ENCODE measurements at regions not wholly inside any gene's neighbourhood (a gene's known extent, or its start where the extent isn't known, plus 50 kb on each side); places are given as distances from the start of the nearest gene placed in this dataset.

DNA sequence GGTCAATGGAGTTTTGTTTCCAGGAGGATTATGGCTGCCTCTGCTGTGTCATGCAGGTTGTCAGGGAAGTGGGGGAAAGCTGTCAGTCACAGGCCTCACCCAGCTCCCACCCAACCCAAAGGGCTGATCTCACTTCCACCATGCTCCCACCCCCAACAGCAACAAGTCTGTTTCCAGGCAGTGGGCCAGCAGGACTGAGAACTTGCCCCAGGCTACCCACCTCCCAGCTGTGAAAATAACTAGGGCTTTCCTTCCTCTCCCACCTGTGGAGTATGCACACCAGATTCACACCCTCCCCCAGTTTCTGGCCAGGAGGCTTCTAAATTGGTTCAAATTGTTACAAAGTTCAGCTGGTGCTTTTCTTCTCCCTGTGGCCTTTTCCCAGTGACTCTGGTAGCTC lies 95.6 kb upstream of the ACVR1 start:
- no peaks in the 10 kb centered on the region for H3K36me3 ChIP-seq
- H3K27me3 ChIP-seq: no peaks in the 10 kb centered on the region
- no peak for TF ChIP-seq POLR2A (IDR thresholded peaks at IDR 0.05)
- no peak for TF ChIP-seq CTCF (IDR thresholded peaks at IDR 0.05)
- H3K4me3 ChIP-seq: no peak overlapping the region
- no peaks in the 10 kb centered on the region for H3K9me3 ChIP-seq
- H3K27ac ChIP-seq: no peak overlapping the region
- no peak for DNase-seq
- H3K4me1 ChIP-seq: no peaks in the 10 kb centered on the region

DNA sequence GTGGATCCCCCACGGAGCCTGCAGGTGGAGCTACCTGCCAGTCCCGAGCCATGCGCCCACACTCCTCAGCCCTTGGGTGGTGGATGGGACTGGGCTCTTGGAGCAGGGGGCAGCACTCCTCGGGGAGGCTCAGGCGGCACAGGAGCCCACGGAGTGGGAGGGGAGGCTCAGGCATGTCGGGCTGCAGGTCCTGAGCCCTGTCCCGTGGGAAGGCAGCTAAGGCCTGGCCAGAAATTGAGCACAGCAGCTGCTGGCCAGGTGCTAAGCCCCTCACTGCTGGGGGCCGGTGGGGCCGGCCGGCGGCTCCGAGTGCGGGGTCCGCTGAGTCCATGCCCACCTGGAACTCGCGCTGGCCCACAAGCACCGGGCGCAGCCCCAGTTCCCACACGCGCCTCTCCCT lies 91.7 kb upstream of the ACVR1 start:
- DNase-seq: no peak
- no peaks in the 10 kb centered on the region for H3K36me3 ChIP-seq
- H3K4me1 ChIP-seq: no peaks in the 10 kb centered on the region
- H3K9me3 ChIP-seq: no peaks in the 10 kb centered on the region
- no peak overlapping the region for H3K4me3 ChIP-seq
- no peak overlapping the region for H3K27ac ChIP-seq
- TF ChIP-seq CTCF (IDR thresholded peaks at IDR 0.05) (no peak), POLR2A (IDR thresholded peaks at IDR 0.05) (no peak)
- no peaks in the 10 kb centered on the region for H3K27me3 ChIP-seq

DNA sequence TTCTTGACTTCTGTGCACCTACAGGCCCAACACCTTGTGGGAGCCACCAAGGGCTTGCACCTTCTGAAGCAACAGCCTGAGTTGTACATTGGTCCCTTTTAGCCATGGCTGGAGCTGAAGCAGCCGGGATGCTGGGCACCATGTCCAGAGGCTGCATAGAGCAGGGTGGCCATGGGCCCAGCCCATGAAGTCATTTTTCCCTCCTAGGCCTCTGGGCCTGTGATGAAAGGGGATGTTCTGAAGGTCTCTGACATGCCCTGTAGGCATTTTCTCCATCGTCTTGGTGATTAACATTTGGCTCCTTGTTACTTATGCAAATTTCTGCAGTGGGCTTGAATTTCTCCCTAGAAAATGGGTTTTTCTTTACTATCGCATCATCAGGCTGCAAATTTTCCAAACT lies 83.1 kb upstream of the ACVR1 start:
- Histone ChIP-seq H3K36me3 (no peaks in the 10 kb centered on the region), H3K4me1 (no peaks in the 10 kb centered on the region), H3K9me3 (peaks cover 0 to 15% (median 5%) of the 10 kb centered on the region in 4 donors), H3K27me3 (no peaks in the 10 kb centered on the region), H3K4me3 (no peak overlapping the region), H3K27ac (no peak overlapping the region)
- TF ChIP-seq POLR2A (IDR thresholded peaks at IDR 0.05): no peak
- no peak for TF ChIP-seq CTCF (IDR thresholded peaks at IDR 0.05)
- no peak for DNase-seq

DNA sequence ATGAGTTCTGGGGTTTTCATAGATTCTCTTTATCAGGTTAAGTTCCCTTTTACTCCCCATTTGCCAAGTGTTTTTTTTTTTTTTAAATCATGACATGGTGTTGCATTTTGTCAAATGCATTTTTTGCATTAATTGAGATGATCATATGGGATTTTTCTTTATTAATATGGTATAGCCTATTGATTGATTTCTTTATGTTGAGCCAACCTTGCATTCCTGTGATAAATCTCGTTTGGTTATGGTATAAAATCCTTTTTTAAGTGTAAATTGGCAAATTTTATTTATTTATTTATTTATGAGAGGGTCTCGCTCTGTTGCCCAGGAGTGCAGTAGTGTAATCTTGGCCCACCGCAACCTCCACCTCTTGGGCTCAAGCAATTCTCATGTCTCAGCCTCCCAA lies 81.5 kb upstream of the ACVR1 start:
- TF ChIP-seq CTCF (IDR thresholded peaks at IDR 0.05) (no peak), POLR2A (IDR thresholded peaks at IDR 0.05) (no peak)
- Histone ChIP-seq H3K36me3 (no peaks in the 10 kb centered on the region), H3K27me3 (no peaks in the 10 kb centered on the region), H3K9me3 (peaks cover 0 to 15% (median 5%) of the 10 kb centered on the region in 4 donors), H3K27ac (no peak overlapping the region), H3K4me1 (no peaks in the 10 kb centered on the region), H3K4me3 (no peak overlapping the region)
- DNase-seq: no peak

DNA sequence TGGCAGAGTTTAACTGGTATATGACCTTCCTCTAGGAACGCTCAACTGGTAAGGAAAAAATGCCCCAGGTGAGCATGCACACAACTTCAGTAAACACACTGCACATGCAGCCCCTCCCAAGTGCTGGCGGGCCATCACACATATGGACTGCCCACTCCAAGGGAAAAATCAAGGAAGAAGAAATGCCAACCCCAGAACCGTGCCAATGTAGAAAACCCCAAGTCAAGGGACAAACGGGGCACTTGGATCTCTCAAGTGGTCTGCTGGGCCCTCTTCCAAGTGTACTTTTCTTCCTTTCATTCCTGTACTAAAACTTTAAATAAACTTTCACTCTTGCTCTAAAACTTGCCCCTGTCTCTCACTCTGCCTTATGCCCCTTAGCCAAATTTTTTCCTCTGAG lies 76.4 kb upstream of the ACVR1 start:
- H3K9me3 ChIP-seq: peaks cover 0 to 10% (median 0%) of the 10 kb centered on the region in 4 donors
- no peaks in the 10 kb centered on the region for H3K4me1 ChIP-seq
- H3K36me3 ChIP-seq: no peaks in the 10 kb centered on the region
- no peak overlapping the region for H3K4me3 ChIP-seq
- H3K27ac ChIP-seq: no peak overlapping the region
- no peak for DNase-seq
- TF ChIP-seq POLR2A (IDR thresholded peaks at IDR 0.05): no peak
- TF ChIP-seq CTCF (IDR thresholded peaks at IDR 0.05): no peak
- H3K27me3 ChIP-seq: no peaks in the 10 kb centered on the region

GRCh38 chr2:157948856-157949255 lies 72.7 kb upstream of the ACVR1 start:
- Histone ChIP-seq H3K9me3 (no peaks in the 10 kb centered on the region), H3K36me3 (no peaks in the 10 kb centered on the region), H3K27me3 (no peaks in the 10 kb centered on the region), H3K4me1 (no peaks in the 10 kb centered on the region), H3K4me3 (no peak overlapping the region), H3K27ac (no peak overlapping the region)
- DNase-seq: no peak
- TF ChIP-seq CTCF (IDR thresholded peaks at IDR 0.05): no peak
- no peak for TF ChIP-seq POLR2A (IDR thresholded peaks at IDR 0.05)
